ENCODE measurements at regions not wholly inside any gene's neighbourhood (a gene's known extent, or its start where the extent isn't known, plus 50 kb on each side); places are given as distances from the start of the nearest gene placed in this dataset.

DNA sequence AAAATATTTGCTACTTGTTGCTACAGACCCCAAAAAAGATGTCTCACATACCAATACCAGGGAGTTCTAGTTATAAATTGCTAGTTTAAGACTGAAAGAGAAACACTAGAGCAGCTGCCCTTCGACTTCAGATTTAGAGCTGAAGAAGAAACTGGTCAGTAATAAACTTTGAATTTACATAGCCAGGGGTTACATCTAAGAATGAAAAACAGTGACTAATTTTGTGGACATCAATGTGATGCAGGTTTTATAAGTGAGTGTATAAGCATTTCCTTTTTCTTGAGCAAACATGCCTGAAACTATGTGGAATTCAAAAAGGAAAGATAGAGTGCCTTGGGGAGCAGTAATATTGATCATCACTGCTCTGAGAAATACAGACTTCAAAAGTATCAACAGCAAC is 724.9 kb upstream of the MIR17HG start:
- TF ChIP-seq FOXP2 (optimal IDR thresholded peaks at IDR 0.05; ENCODE audit: control extremely low read depth, extremely low read length, insufficient read depth) = no peak
- no peak for TF ChIP-seq POLR2AphosphoS5 (IDR thresholded peaks at IDR 0.05; ENCODE audit: borderline replicate concordance, low read depth, low read length)
- no peak for TF ChIP-seq EZH2 (IDR thresholded peaks at IDR 0.05)
- no peaks in the 10 kb centered on the region for H3K36me3 ChIP-seq (ENCODE audit: insufficient read depth, low read length)
- no peak overlapping the region for H3K4me3 ChIP-seq

DNA sequence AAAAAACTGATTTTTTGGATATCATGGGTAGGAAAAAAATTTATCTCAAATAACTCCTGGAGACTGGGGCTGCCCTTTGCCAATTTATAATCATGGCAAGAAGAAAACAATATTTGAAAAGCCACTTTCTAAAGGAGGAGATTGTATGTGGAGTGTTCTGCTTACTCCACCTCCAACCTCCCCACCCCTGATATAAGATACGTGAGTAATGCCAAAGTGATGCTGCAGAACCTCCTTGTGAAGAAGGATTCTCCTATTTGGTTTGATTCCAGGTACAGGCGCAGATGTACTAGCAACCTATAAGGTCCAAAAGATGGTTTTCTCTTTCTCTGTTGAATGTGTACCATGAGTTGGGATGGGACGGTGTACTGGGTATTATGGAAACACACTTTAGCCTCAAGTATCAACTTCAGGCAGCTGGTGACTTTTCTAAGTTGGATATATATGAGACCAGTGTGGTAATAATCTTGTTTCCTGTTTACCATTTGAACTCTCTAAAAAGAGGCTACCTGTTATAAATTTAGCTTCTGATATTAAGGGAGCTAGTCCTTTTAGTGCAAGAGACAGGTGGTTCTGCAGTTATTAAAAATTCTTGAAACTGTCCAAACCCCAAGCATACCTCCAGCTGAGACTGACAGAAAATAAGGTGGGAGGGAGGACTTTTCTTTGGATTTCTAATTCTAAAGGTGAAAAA is 724.0 kb upstream of the MIR17HG start:
- no peak overlapping the region for H3K4me3 ChIP-seq
- no peaks in the 10 kb centered on the region for H3K9me3 ChIP-seq (ENCODE audit: low read depth, low read length)
- TF ChIP-seq POLR2AphosphoS5 (IDR thresholded peaks at IDR 0.05; ENCODE audit: borderline replicate concordance, low read depth, low read length) = no peak
- no peak for TF ChIP-seq FOXP2 (optimal IDR thresholded peaks at IDR 0.05; ENCODE audit: control extremely low read depth, extremely low read length, insufficient read depth)
- TF ChIP-seq EZH2 (IDR thresholded peaks at IDR 0.05) = no peak
- no peak overlapping the region for H3K9ac ChIP-seq (ENCODE audit: insufficient read length)
- no peak overlapping the region for H3K27ac ChIP-seq
- no peak for DNase-seq (ENCODE audit: low read depth, low spot score)
- no peaks in the 10 kb centered on the region for H3K36me3 ChIP-seq (ENCODE audit: insufficient read depth, low read length)

More for the DNA sequence above, 724.9 kb upstream of the MIR17HG start:
- Histone ChIP-seq H3K27ac (no peak overlapping the region), H3K9ac (ENCODE audit: insufficient read length) (no peak overlapping the region), H3K9me3 (ENCODE audit: low read depth, low read length) (no peaks in the 10 kb centered on the region)
- DNase-seq (ENCODE audit: low read depth, low spot score) = no peak

DNA sequence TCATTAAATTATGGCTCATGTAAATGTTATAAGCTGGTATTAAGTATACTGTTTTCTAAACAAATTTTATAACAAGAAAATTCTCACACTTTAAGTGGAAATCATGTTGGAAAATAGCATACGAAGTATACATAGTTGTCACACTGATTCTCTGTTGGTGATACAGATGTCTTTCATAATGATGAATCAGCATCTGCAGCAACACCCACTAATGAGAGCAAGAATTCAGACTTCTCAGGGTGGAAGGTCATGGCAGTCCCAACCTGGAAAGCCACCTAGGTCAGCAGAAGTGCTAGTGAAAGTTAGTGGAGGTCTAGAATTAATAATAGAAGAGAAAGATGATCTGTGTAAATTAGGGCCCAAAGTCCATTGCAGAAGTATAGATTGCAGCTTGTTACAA is 719.7 kb upstream of the MIR17HG start:
- Histone ChIP-seq H3K27ac (no peak overlapping the region), H3K36me3 (ENCODE audit: insufficient read depth, low read length) (no peaks in the 10 kb centered on the region), H3K9me3 (ENCODE audit: low read depth, low read length) (no peaks in the 10 kb centered on the region), H3K9ac (ENCODE audit: insufficient read length) (no peak overlapping the region), H3K4me3 (no peak overlapping the region)
- TF ChIP-seq EZH2 (IDR thresholded peaks at IDR 0.05) (no peak), FOXP2 (optimal IDR thresholded peaks at IDR 0.05; ENCODE audit: control extremely low read depth, extremely low read length, insufficient read depth) (no peak), POLR2AphosphoS5 (IDR thresholded peaks at IDR 0.05; ENCODE audit: borderline replicate concordance, low read depth, low read length) (no peak)
- DNase-seq (ENCODE audit: low read depth, low spot score) = no peak

DNA sequence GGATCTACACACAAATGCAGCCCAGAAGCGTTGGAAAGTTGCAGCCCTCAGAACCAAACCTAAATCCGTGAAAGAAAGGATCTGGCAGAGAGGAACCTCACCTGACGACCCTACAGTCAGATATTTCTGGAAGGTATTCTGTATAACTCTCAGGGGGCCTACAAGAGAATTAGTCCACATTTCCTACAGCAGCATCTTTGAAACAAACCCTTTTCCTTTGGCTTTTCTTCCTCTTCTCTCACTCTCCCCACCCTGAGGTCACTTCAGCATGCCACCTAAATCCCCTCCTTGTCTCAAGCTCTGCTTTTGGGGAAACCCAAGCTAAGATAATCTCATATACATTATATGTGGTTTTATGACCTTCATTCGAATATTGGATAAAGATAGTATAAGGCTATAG is 719.0 kb upstream of the MIR17HG start:
- no peak overlapping the region for H3K9ac ChIP-seq (ENCODE audit: insufficient read length)
- no peak for DNase-seq (ENCODE audit: low read depth, low spot score)
- no peak for TF ChIP-seq EZH2 (IDR thresholded peaks at IDR 0.05)
- no peak for TF ChIP-seq POLR2AphosphoS5 (IDR thresholded peaks at IDR 0.05; ENCODE audit: borderline replicate concordance, low read depth, low read length)
- no peak for TF ChIP-seq FOXP2 (optimal IDR thresholded peaks at IDR 0.05; ENCODE audit: control extremely low read depth, extremely low read length, insufficient read depth)
- H3K4me3 ChIP-seq = no peak overlapping the region
- H3K9me3 ChIP-seq (ENCODE audit: low read depth, low read length) = no peaks in the 10 kb centered on the region
- no peak overlapping the region for H3K27ac ChIP-seq
- H3K36me3 ChIP-seq (ENCODE audit: insufficient read depth, low read length) = no peaks in the 10 kb centered on the region

DNA sequence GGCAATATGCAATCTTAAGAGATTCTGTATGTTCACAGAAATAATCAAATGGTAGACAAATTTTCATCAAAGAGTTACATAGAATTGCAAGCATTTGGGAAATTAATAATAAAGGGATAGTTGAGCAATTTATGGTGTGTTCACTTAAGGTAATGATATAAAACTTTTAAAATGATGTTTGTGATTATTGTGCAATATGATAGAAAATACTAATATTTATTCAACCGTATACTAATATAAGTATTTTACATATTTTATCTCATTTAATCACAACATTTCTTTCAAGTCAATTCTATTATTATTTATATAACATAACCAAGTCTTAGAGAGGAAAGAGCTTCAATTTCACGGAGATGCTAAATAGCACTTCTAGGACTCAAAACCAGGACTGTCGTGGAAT is 716.8 kb upstream of the MIR17HG start:
- no peak for TF ChIP-seq POLR2AphosphoS5 (IDR thresholded peaks at IDR 0.05; ENCODE audit: borderline replicate concordance, low read depth, low read length)
- TF ChIP-seq FOXP2 (optimal IDR thresholded peaks at IDR 0.05; ENCODE audit: control extremely low read depth, extremely low read length, insufficient read depth) = no peak
- no peak for TF ChIP-seq EZH2 (IDR thresholded peaks at IDR 0.05)
- H3K4me3 ChIP-seq = no peak overlapping the region

DNA sequence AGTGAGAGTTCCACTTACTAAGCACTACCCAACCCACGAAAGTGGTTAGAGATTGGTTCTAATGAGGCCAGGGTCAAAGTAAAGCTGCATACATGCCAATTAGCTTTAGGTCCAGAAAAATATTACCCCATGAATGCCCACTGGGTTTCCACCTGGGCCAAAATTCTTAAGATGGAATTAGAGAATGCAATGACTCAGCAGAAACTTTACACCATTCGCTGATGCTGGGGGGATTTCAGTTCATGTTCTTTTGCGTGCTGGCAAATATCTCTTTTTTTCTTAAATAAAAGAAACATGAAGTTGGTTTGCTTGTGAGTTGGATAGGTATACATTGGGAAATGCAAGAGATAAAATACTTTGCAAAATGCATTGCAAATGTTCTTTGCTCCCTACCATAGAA is 715.3 kb upstream of the MIR17HG start:
- H3K27ac ChIP-seq = no peak overlapping the region
- no peak overlapping the region for H3K4me3 ChIP-seq
- no peak overlapping the region for H3K9ac ChIP-seq (ENCODE audit: insufficient read length)
- TF ChIP-seq POLR2AphosphoS5 (IDR thresholded peaks at IDR 0.05; ENCODE audit: borderline replicate concordance, low read depth, low read length) = no peak
- TF ChIP-seq EZH2 (IDR thresholded peaks at IDR 0.05) = no peak
- no peak for TF ChIP-seq FOXP2 (optimal IDR thresholded peaks at IDR 0.05; ENCODE audit: control extremely low read depth, extremely low read length, insufficient read depth)
- no peak for DNase-seq (ENCODE audit: low read depth, low spot score)
- no peaks in the 10 kb centered on the region for H3K36me3 ChIP-seq (ENCODE audit: insufficient read depth, low read length)
- H3K9me3 ChIP-seq (ENCODE audit: low read depth, low read length) = no peaks in the 10 kb centered on the region

More for the DNA sequence above, 716.8 kb upstream of the MIR17HG start:
- H3K27ac ChIP-seq = no peak overlapping the region
- DNase-seq (ENCODE audit: low read depth, low spot score) = no peak
- H3K9ac ChIP-seq (ENCODE audit: insufficient read length) = no peak overlapping the region
- no peaks in the 10 kb centered on the region for H3K9me3 ChIP-seq (ENCODE audit: low read depth, low read length)
- H3K36me3 ChIP-seq (ENCODE audit: insufficient read depth, low read length) = no peaks in the 10 kb centered on the region

DNA sequence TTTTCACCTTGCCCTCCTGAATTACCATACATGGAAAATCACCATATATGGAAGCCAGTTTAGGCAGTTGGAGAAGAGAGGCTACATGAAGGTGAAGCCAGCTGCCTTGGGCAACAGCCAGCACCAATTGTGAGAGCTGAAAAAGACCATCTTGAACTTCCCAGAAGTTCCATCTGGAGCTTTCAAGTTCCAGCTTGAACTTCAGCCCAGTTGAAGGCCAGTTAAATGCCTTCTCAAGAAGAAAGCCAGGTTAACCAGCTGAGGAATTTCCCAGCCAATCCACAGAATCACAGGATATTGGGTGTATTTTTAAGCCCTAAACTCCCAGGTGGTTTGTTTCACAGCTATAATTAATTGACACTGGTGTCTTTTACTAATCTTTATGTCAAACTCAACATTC is 713.6 kb upstream of the MIR17HG start:
- Histone ChIP-seq H3K4me3 (no peak overlapping the region), H3K36me3 (ENCODE audit: insufficient read depth, low read length) (no peaks in the 10 kb centered on the region), H3K27ac (no peak overlapping the region), H3K9ac (ENCODE audit: insufficient read length) (no peak overlapping the region), H3K9me3 (ENCODE audit: low read depth, low read length) (no peaks in the 10 kb centered on the region)
- no peak for TF ChIP-seq POLR2AphosphoS5 (IDR thresholded peaks at IDR 0.05; ENCODE audit: borderline replicate concordance, low read depth, low read length)
- no peak for TF ChIP-seq FOXP2 (optimal IDR thresholded peaks at IDR 0.05; ENCODE audit: control extremely low read depth, extremely low read length, insufficient read depth)
- no peak for TF ChIP-seq EZH2 (IDR thresholded peaks at IDR 0.05)
- no peak for DNase-seq (ENCODE audit: low read depth, low spot score)

DNA sequence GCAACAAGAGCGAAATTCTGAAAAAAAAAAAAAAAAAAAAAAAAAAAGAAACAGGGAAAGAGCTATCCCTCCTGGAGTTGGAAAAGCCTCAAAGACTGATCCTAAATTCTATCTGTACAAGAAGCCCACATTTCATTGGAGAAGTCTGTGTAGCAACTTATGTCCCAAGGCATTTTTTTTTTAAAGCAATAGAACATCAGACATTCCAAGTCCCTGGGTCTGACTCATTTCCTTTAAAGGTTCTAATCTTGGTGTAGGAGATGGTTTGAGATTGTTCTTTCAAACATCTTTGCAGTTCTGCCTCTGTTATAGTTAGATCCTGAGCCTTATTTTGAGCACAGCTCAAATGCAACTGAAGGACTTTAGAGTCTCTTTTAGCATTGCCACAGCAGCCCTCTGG is 706.5 kb upstream of the MIR17HG start:
- no peaks in the 10 kb centered on the region for H3K36me3 ChIP-seq (ENCODE audit: insufficient read depth, low read length)
- DNase-seq (ENCODE audit: low read depth, low spot score) = peak; percentile 16
- TF ChIP-seq EZH2 (IDR thresholded peaks at IDR 0.05) = no peak

DNA sequence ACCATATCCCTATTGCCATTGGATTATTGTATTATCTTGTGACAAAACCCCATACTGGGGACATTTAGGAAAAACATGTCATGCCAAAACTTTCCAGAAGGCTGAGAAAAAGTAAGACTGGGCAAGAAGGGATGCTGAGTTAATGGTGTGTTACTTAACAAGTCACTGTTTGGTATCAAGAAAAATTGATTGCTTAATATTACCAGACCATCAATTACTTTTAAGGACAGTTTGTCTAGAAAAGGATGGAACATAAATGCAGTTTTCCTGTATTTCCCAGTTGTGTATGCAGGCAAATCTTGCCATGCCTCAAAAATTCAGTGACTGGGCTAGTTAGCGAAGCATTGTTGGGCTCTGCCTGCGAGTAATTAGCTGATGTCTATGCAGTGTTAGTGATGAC is 705.6 kb upstream of the MIR17HG start:
- Histone ChIP-seq H3K9ac (ENCODE audit: insufficient read length) (no peak overlapping the region), H3K36me3 (ENCODE audit: insufficient read depth, low read length) (no peaks in the 10 kb centered on the region), H3K4me3 (no peak overlapping the region), H3K27ac (no peak overlapping the region), H3K9me3 (ENCODE audit: low read depth, low read length) (no peaks in the 10 kb centered on the region)
- DNase-seq (ENCODE audit: low read depth, low spot score) = no peak
- TF ChIP-seq FOXP2 (optimal IDR thresholded peaks at IDR 0.05; ENCODE audit: control extremely low read depth, extremely low read length, insufficient read depth) = no peak
- TF ChIP-seq EZH2 (IDR thresholded peaks at IDR 0.05) = no peak
- no peak for TF ChIP-seq POLR2AphosphoS5 (IDR thresholded peaks at IDR 0.05; ENCODE audit: borderline replicate concordance, low read depth, low read length)

More for the DNA sequence above, 706.5 kb upstream of the MIR17HG start:
- Histone ChIP-seq H3K4me3 (no peak overlapping the region), H3K9ac (ENCODE audit: insufficient read length) (no peak overlapping the region), H3K9me3 (ENCODE audit: low read depth, low read length) (no peaks in the 10 kb centered on the region), H3K27ac (no peak overlapping the region)
